IgD-negative memory B cell (primary cell): ENCODE measurements at regions not wholly inside any gene's neighbourhood (a gene's known extent, or its start where the extent isn't known, plus 50 kb on each side); places are given as distances from the start of the nearest gene placed in this dataset.

Source experiments
- H3K27ac Mint-ChIP-seq, 3 donors: one replicate each; pipeline ENCODE4 v1.8.0; 2020 to 2022; ENCODE audit warnings: mild to moderate bottlenecking in 3 of 3, mixed read lengths in 3 of 3, moderate library complexity in 1 of 3
- H3K27me3 Mint-ChIP-seq: one replicate; pipeline ENCODE4 v1.8.0; 2021; ENCODE audit warnings: mixed read lengths
- H3K36me3 Mint-ChIP-seq: one replicate; pipeline ENCODE4 v1.8.0; 2020; ENCODE audit warnings: mild to moderate bottlenecking, mixed read lengths
- H3K4me1 Mint-ChIP-seq, 3 donors: one replicate each; pipeline ENCODE4 v1.8.0; 2020 to 2022; ENCODE audit warnings: mixed read lengths in 3 of 3, mild to moderate bottlenecking in 1 of 3
- H3K4me3 Mint-ChIP-seq, 4 donors: one replicate each; pipeline ENCODE4 v1.8.0; 2020 to 2022; ENCODE audit warnings: mild to moderate bottlenecking in 4 of 4, mixed read lengths in 4 of 4, moderate library complexity in 3 of 4
- H3K9me3 Mint-ChIP-seq, 3 donors: one replicate each; pipeline ENCODE4 v1.8.0; 2020 to 2021; ENCODE audit warnings: mixed read lengths in 3 of 3, mild to moderate bottlenecking in 1 of 3

DNA sequence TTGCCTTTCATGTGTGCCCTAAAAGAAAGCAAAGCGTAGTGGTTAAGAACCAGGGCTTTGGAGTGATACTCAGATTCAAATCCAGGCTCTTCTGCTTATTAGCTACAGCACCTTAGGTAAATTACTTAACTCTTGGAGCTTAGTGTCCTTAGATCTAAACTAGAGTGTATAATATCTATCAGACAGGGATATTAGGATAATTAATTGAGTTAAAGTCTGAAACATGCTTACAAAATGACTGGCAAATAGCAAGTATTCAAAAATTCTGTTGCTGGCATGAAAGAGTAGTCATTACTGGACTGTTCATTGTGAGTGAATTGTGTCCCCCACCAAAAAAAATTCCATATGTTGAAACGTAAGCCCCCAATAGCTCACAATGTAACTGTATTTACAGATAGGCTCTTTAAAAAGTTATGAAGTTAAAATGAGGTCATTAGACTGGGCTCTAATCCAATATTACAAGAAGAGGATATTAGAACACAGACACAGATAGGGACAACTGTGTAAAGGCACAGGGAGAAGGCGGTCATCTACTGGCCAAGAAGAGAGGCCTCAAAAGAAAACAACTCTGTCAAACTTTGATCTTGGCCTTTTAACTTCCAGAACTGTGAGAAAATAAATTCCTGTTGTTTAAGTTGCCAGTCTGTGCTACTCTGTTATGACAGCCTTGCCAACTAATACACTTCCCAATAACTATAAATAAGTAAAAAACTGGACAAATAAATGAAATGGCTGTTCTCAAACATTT, 60.4 kb upstream of the LRRC3B start:
- H3K4me3 Mint-ChIP-seq: no peak overlapping the region
- no peak overlapping the region for H3K27ac Mint-ChIP-seq
- H3K4me1 Mint-ChIP-seq: no peaks in the 10 kb centered on the region
- H3K27me3 Mint-ChIP-seq: no peaks in the 10 kb centered on the region
- no peaks in the 10 kb centered on the region for H3K9me3 Mint-ChIP-seq
- H3K36me3 Mint-ChIP-seq: no peaks in the 10 kb centered on the region
